ENCODE measurements at regions not wholly inside any gene's neighbourhood (a gene's known extent, or its start where the extent isn't known, plus 50 kb on each side); places are given as distances from the start of the nearest gene placed in this dataset.
"Not testable (repeated sequence)": the region's sequence is repeated elsewhere in the genome, so short reads cannot be mapped to it uniquely, and the experiment has no call there.

GRCh38 chr13:47892374-47892773 is 108.7 kb downstream of the SUCLA2 start:
- no peak for ATAC-seq

DNA sequence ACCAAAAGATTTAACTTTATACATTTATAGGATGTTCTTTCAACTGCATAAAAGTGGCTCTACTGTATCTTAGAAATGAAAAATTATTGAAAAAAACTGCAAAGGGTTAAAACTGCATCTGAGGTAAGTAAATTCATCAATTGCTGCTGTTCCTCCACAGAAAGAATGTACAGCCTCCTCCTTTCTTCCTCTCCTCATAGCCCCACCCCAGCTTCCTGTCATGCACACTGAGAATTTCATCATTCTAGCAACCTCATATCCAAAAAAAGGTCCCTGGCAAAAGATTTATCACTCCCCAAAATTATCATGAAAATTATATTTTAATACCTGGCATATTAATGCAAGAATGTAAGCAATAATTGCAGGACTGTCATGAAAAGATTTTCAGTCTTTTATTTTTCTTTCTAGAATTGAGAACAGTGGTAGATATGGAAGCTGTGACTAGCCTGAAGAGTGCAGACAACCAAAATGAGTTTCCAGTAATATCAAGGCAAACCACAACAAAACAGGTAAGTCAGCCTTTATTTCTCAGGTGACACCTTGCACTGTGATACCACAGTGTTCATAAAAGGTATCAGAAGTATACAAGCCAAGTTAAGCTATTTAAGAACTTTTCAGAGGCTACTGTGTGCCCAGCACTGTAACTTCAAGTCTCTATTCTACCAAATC is 110.8 kb downstream of the SUCLA2 start:
- no peak for ATAC-seq

DNA sequence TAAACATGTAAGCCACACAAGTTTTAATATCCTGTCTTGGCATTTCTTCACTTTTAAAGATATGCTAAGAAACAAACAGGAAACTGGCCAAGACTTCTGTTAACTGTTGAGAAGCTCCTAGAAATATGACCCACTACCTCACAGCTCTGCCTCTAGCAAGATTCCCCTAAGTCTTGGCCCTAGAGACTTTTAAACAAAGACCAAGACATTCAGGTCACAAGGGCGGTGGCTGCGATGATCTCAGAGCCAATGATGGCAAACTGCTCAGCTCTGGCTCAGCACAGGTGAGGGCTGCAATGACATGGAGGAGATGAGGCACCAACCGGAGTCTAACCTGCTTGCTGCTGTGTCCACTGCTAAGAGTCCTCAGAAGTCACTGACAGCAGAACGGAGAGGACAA is 114.8 kb downstream of the SUCLA2 start:
- ATAC-seq, result no peak

DNA sequence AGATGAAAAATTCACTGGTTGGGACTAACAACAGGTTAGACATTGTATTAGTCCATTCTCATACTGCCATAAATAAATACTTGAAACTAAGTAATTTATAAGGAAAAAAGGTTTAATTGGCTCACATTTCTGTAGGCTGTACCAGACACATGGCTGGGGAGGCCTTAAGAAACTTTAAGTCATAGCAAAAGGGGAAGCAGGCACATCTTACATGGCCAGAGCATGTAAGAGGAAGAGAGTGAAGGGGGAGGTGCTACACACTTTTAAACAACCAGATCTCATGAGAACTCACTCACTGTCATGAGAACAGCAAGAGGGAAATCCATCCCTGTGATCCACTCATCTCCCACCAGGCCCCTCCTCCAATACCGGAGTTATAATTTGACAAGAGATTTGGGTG is 125.9 kb downstream of the SUCLA2 start:
- no peak for ATAC-seq

GRCh38 chr13:47873987-47874386 is 127.1 kb downstream of the SUCLA2 start:
- not testable (repeated sequence) for ATAC-seq

- ATAC-seq, result not testable (repeated sequence)
Measured at GRCh38 chr13:47873319-47873718, 127.8 kb downstream of the SUCLA2 start.

GRCh38 chr13:47869776-47870175 is 131.3 kb downstream of the SUCLA2 start:
- no peak for ATAC-seq

GRCh38 chr13:47865883-47866282 is 135.2 kb downstream of the SUCLA2 start:
- no peak for ATAC-seq

DNA sequence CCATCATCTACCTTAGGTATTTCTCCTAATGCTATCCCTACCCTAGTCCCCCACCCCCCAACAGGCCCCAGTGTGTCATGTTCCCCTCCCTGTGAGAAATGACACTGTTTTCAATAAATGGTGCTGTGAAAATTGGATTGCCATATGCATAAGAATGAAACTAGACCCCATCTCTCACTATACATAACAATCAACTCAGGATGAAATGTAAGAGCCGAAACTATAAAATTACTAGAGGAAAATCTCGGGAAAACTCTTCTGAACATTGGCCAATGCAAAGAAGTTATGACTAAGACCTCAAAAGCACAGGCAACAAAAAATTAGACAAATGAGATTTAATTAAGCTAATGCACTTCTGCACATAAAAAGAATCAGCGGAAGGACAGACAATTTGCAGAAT is 138.2 kb downstream of the SUCLA2 start:
- no peak for ATAC-seq

DNA sequence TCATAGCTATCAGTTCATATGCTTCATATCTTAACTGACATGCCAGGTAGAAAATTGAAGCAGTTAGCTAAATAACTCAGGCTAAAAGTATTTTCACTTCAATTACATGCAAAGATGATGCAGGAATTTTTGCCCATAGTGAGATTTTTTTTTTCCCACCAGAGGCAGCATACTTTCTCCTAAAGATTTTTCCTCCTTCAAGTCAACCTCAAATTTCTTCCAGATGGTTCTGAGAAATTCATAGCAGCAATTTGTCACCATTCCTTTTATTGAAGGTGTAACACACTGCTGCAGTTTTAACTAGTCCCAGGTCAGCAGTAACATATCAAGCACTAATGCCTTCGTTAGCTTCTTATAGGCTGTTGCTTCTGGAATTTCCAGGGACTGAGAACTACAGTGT is 141.9 kb downstream of the SUCLA2 start:
- ATAC-seq, result no peak

- no peak for ATAC-seq
Measured at GRCh38 chr13:47858042-47859025, 142.7 kb downstream of the SUCLA2 start.

GRCh38 chr13:47853236-47853635 is 147.8 kb downstream of the SUCLA2 start:
- ATAC-seq, result no peak

GRCh38 chr13:47846886-47847285 is 154.2 kb downstream of the SUCLA2 start:
- ATAC-seq, result no peak

- no peak for ATAC-seq
Measured at GRCh38 chr13:47845981-47846380, 155.1 kb downstream of the SUCLA2 start.

DNA sequence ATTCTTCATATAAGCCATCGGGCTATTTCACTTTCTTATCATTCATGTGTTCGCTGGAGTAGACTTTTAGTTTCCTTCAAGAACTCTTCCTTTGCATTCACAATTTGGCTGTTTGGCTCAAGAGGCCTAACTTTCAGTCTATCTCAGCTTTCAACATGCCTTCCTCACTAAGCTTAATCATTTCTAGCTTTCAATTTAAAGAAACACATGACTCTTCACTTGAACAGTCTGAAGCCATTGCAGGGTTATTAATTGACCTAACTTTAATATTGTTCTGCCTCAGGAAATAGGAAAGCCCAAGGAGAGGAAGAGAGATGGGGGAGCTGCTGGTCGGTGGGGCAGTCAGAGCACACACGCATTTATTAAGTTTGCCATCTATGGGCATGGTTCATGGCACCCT is 158.1 kb downstream of the SUCLA2 start:
- ATAC-seq, result no peak

DNA sequence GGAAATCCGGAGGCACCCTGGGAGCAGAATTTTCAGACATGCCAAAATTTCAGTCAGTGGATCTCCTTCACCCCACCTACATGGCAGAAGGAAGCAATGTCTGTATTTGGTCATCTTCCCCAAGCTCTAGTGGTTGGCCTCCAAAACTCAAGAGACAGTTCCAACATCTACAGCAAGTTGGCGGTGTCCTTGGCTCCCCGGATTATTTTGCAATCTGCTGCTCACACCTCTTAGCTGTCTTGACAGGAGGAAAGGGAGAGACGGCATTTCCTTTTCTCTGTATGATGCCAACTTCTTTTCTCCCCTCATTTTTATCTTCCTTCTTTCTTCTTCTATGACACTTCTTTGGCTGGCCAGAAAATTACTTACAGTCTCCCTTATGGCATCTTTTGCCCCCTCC is 159.9 kb downstream of the SUCLA2 start:
- no peak for ATAC-seq

- no peak for ATAC-seq
Measured at GRCh38 chr13:47837906-47838305, 163.2 kb downstream of the SUCLA2 start.

DNA sequence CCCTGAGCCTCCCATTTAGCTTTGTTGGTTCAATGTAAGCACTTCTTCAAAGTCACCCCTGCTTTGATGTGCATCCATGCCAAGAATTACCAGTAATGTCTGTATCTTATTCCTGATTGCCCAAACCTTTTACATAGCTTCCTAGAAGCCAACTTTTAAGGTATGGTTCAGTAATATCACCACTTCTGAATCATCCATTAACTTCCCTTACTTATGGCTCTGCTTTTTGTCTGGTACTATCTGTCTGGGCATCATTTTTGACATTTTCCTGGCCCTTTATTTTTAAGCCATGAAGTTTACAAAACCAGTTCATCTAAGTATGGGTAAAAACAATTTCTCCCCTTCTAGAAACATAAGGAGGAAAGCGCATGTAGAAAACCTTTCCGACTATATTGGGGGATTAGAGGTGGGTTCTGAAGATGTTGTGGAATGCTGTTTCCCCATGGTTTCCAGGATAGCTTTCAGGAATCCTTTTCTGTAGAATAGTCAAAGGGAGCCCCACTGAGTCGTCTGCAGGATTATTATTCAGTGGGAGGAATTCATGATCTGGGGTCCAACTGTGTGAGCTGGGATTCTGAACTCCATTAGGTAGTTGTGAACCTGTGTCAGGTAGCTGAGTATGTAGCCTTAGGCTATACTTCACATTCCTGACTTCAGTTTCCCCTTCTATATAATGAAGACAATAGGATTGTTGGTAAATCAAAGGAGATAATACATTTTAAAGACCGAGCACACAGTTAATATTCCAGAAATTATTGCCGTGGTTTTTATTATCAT is 163.8 kb downstream of the SUCLA2 start:
- no peak for ATAC-seq

DNA sequence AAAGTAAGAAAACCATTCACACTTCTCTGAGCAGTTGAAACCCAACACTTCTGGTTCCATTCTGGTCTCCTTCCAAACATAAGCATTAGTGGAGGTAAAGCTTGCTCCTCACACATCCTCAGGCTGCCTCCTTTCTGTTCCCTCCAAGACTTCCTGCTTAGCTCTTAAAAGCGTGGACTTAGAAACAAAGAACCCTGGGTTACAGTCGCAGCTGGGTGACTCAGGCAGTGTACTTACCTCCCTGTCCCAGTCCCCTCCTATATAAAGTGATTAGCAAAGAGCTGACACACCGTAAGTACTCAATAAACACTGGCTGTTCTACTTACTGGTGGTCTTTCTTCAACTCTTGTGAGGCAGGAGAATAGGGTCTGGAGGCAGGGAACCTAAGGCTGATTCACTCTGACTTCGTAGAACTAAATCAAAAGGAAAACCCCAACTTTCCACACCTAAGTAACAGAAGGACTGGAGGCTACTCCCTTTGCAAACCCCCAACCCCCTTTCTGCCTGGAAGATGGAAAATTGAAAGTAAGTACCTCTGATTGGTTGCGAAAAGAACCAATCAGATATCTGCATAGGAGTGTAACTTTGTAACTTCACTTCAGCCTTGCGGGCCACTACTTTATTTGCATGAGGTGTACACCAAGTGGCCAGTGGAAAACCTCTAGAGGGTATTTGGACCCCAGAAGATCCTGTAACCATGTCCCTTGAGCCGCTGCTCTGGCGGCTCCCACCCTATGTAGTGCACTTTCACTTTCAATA is 165.4 kb downstream of the SUCLA2 start:
- ATAC-seq, result peak; percentile 45

DNA sequence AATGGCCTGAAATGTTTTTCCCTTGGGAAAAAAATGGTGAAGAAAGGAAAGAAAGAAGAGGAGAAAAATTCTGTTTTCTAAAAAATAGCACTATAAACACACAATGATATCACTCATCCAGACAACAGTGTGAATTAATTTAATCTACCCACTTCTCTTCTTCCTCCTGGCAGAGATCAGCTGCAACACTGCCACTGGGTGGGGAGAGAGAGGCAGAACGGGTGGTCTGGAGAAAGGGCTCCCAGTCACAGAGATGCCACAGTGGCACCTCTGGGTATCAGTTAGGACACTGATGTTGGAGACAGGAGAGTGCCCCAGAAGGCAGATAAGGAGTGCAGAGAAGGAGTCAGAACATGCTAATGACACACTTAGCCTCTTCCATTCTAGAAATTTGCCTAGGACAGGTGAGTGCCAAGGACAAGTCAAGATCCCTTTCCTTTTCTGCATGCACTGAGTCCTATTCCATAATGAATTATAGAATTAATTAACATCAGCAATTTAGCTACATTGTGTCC is 168.6 kb downstream of the SUCLA2 start:
- ATAC-seq, result no peak

DNA sequence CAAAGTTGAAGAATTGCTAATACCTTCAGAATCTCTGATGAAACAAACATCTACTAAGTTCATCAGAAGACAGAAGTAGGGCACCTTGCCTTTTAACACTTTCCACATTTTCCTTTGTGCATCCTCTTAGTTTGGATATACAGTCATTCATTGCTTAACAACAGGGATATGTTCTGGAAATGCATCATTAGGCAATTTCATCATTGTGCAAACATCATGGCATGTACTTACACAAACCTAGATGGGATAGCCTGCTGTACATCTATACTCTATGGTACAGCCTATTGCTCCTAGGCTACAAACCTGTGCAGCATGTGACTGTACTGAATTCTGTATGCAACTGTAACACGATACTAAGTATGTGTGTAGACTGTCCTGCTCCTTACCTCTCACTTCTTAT is 169.8 kb downstream of the SUCLA2 start:
- no peak for ATAC-seq

GRCh38 chr13:47829690-47830089 is 171.4 kb downstream of the SUCLA2 start:
- ATAC-seq, result no peak

Measured in esophagus mucosa (tissue), 1 donor.